Fibroblast of pulmonary artery (primary cell): ENCODE measurements at regions not wholly inside any gene's neighbourhood (a gene's known extent, or its start where the extent isn't known, plus 50 kb on each side); places are given as distances from the start of the nearest gene placed in this dataset.
A peak's percentile ranks its signal among the peaks of the same experiment; 100 is the strongest.

ENCODE experiments used
- DNase-seq: peaks from one replicate; pipeline ENCODE4 v3.0.0-alpha.2; 2010; ENCODE audit warnings: low read depth
- H3K4me3 ChIP-seq: replicated peaks from 2 replicates; pipeline ENCODE4 v1.5.1; 2011; ENCODE audit warnings: low read depth, mild to moderate bottlenecking, control low read depth, low read length, moderate library complexity
- CTCF ChIP-seq: IDR thresholded peaks from 2 replicates; pipeline ENCODE4 v1.5.1; 2011; ENCODE audit warnings: mild to moderate bottlenecking, control low read depth, low read length, inconsistent platforms; ENCODE audit errors: missing control alignments

GRCh38 chr2:200028998-200029397, 73.6 kb downstream of the MAIP1 start:
- no peak overlapping the region for H3K4me3 ChIP-seq
- DNase-seq, result no peak
- no peak for TF ChIP-seq CTCF

GRCh38 chr2:200032895-200033294, 77.5 kb downstream of the MAIP1 start:
- TF ChIP-seq CTCF, result no peak
- no peak for DNase-seq
- no peak overlapping the region for H3K4me3 ChIP-seq

- DNase-seq, result no peak
- H3K4me3 ChIP-seq, result no peak overlapping the region
- no peak for TF ChIP-seq CTCF
These were observed 78.5 kb downstream of the MAIP1 start for GRCh38 chr2:200033929-200034328.

- no peak for TF ChIP-seq CTCF
- DNase-seq, result no peak
- no peak overlapping the region for H3K4me3 ChIP-seq
These were observed 79.4 kb downstream of the MAIP1 start for GRCh38 chr2:200034816-200035215.

GRCh38 chr2:200039724-200040650, 84.6 kb downstream of the MAIP1 start:
- DNase-seq, result peak; percentile 39
- H3K4me3 ChIP-seq, result no peak overlapping the region
- no peak for TF ChIP-seq CTCF

- DNase-seq, result no peak
- TF ChIP-seq CTCF, result no peak
- no peak overlapping the region for H3K4me3 ChIP-seq
These were observed 85.4 kb downstream of the MAIP1 start for GRCh38 chr2:200040831-200041230.

- no peak for TF ChIP-seq CTCF
- no peak for DNase-seq
- no peak overlapping the region for H3K4me3 ChIP-seq
These were observed 86.3 kb downstream of the MAIP1 start for GRCh38 chr2:200041639-200042038.
